GM18508 (cell line): ENCODE measurements at regions not wholly inside any gene's neighbourhood (a gene's known extent, or its start where the extent isn't known, plus 50 kb on each side); places are given as distances from the start of the nearest gene placed in this dataset.
"Not testable (repeated sequence)": the region's sequence is repeated elsewhere in the genome, so short reads cannot be mapped to it uniquely, and the experiment has no call there.

Experiments
- ATAC-seq: cut with Tn5 transposase; IDR thresholded peaks from one replicate; pipeline ENCODE4 v1.9.1; 2021; ENCODE audit warnings: moderate number of reproducible peaks; ENCODE audit not compliant: insufficient read depth, unreplicated experiment

GRCh38 chr3:29167180-29167579 lies 113.7 kb upstream of the RBMS3 start:
- no peak for ATAC-seq

- ATAC-seq: no peak
Observed at GRCh38 chr3:29168081-29168480, 112.8 kb upstream of the RBMS3 start.

DNA sequence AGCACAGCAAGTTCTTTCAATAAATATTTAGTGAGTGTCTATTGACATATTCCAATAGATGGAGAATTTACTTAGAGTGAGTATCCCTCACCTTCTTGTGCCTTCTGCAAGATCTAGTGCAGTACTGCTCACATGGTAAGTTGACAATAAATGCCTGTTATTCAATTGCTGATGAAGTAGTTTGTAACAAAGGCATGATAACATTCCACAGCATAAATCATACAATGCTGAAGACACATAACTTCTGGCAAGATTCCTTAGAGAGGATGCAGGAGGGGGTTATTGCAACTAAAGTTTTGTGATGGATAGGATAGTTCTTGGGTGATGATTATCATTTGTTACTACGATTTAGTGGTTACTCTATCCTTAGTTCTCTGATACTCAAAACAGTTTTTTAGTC lies 112.2 kb upstream of the RBMS3 start:
- no peak for ATAC-seq

DNA sequence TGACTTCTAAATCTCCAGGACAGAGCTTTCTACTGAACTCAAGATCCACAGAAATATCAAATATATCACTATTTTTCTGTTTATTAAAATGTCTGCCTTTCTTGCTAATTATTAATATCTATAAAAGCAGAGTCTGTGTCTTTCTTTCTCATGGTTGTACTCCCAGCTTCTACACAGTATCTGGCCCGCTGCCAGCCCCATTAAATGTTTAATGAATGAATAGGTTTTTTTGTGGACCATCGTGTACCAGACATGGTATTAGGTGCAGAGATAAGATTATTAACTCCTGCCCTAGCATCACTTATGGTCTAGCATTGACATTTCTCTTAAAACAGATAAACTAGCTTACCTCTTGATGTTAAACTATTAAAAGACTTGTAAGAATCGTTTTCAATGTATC lies 111.4 kb upstream of the RBMS3 start:
- no peak for ATAC-seq

DNA sequence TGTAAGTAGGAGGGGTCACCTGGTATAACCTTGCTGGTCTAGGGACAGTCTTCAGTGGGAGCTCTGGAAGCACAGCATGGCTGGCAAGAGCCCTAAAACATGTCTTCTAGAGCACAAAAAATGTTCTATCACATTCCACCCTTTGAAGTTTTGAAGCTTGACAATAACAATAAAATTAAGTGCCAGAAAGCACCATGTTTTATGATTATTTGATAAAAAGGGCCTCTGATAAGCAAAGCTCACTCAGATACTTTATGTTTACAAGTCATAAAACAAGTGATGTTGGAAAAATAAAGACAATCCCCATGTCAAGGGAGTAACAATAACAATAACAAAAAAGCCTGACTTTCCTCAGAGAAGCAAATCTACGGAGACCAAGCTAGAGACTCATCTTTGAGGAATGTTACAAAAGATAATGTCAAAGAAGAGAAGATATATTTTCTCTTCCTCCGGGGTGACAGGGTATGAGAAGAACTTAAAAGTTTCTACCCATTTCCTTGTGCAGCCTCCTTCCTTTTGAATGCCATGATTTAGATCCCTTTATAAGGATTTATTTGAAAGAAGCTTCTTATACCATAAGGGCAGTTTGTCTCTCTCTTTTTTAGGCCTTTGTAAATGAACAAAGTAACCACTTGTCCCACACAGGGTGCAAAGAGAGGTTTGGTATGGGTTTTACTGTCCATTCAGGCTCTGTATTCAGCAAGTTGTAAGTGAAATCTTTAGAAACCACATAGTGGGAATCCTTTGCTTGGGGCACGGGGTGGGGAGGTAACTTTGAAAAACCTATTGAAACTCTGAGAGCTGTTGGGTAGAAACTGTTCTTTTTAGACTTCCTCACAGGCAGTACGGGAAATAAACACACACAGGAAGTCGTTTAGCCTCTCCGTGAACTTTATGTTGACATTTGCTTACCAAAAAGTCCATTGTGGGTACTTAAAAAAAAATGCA lies 109.6 kb upstream of the RBMS3 start:
- no peak for ATAC-seq

GRCh38 chr3:29176501-29176900 lies 104.4 kb upstream of the RBMS3 start:
- no peak for ATAC-seq

GRCh38 chr3:29178809-29179793 lies 101.8 kb upstream of the RBMS3 start:
- no peak for ATAC-seq

- no peak for ATAC-seq
Observed at GRCh38 chr3:29181149-29181780, 99.6 kb upstream of the RBMS3 start.

DNA sequence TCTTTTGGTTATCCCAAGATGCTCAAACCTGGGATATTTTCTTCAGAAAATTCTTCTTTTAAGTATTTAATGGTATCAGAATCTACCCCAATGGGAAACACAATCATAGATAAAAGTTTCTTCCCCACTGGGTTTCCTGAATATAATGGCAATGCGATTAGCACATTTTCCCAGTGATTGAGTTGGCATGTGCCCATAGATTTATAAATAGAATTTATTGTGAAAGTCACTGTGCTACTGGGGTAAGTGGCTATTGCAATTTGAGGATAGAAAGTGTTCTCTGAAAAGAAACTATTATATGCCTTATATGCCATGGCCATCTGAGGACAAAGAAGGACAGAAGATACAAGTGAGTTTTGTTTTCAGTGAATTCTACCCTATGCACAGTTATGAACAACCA lies 99.0 kb upstream of the RBMS3 start:
- ATAC-seq: no peak

DNA sequence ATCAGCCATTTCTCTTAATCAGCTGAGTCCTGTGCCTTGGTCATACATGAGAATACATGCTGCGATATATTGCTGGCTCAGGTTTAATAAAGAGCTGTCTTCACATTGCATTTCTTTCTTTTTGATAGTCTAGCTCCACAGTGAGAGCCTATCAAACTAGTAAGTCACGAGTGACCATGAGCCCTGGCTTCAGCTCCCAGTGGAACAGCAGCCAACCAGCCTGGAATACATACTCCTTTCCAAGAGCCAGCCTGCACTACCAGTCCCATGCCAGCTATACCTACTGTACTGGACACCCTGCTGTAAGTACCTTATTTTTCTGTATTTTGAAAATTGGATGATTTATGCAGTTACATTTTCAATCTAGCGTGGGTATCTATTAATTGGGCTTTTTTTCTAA lies 98.0 kb upstream of the RBMS3 start:
- not testable (repeated sequence) for ATAC-seq

DNA sequence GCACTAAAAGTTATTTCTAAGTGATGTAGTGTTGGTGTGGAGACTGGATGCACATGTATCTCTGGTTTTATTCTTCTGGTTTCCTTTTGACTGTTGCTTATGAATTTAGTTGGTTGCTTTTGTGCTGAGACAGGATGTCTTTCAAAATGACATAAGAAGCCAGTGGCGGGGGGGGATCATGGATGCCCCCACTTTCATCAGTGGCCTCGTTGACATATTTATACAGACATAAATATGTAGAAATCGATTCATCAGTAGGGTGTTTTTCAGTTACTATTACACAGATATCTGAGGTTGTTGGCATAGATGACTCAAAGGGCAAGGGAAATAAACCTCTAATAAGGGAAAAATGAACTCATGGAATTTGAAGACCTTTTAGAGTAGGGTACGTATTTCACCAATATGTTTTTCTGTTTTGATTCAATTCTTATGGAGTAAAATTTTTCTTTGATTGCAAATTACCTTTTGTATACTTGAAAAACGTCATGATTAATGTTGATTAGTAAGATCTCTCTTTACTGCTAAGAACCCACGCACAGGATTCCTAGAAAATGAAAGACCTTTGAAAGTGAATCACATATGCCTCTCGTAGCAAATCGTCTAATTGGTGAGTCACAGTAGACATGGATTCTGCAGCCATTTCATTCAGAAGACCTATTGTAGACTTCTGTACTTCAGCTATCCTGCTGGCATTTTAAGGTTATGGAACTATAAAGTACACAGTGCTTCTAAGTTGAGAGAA lies 97.4 kb upstream of the RBMS3 start:
- ATAC-seq: no peak

- ATAC-seq: no peak
Observed at GRCh38 chr3:29185706-29186105, 95.2 kb upstream of the RBMS3 start.

- ATAC-seq: no peak
Observed at GRCh38 chr3:29186131-29186599, 94.7 kb upstream of the RBMS3 start.

DNA sequence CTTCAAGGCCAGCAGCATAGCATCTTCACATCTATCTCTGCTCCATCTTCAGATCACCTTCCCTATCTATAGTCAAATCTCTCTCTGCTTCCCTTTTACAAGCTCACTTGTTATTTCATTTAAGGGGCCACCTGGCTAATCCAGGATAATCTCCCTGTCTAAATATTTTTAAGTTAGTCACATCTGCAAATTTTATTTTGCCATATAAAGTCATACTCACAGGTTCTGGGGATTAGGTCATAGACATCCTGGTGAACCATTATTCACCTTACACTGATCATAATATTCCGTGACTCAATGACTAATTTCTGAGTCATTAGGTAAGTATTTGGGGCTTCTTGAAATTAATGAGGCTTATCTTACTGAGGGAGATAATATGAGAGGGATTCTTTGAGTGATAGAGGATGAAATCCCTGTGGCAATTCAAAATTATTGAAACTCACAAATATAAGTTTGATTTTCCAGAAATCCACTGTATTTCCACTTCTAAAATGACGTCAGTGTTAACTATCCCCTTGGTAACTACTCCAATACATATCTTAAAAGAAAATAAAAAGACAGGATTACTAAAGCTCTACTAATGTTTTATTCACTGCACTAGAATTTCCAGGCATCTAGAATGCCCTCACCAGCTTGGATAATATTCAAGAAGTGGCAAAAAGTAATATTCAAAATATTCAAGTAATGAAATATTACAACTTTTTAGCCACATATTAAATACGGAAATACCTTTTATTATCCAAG lies 93.7 kb upstream of the RBMS3 start:
- ATAC-seq: no peak

- ATAC-seq: no peak
Observed at GRCh38 chr3:29189328-29189727, 91.5 kb upstream of the RBMS3 start.

GRCh38 chr3:29194139-29194538 lies 86.7 kb upstream of the RBMS3 start:
- no peak for ATAC-seq

DNA sequence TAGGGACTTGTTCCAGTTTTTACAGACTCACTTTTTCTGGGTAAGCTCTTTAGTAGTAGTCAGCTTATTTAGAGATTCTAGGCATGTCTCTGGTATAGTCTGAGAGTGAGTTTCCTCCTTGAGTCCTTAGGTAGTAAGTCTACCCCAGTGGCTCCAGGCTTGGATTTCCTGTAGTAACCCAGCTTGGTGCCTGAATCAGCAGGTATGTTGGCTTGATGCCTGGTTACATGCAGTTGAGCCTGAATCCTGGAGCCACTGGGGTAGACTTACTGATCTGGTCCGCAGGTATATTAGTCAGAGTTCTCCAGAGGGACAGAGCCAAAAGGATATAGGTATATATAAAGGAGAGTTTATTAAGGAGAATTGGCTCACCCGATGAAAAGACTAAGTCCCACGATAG lies 85.8 kb upstream of the RBMS3 start:
- no peak for ATAC-seq

GRCh38 chr3:29201604-29202003 lies 79.3 kb upstream of the RBMS3 start:
- no peak for ATAC-seq

GRCh38 chr3:29202378-29202777 lies 78.5 kb upstream of the RBMS3 start:
- ATAC-seq: no peak
